SK-N-SH (cell line): ENCODE measurements at regions not wholly inside any gene's neighbourhood (a gene's known extent, or its start where the extent isn't known, plus 50 kb on each side); places are given as distances from the start of the nearest gene placed in this dataset.

Experiments
- CTCF ChIA-PET: fragments of 300-600, 350-600 bp; formaldehyde crosslinking; extraction: SDS; loops from one replicate; lab custom pipeline; 2021; lab: Yijun Ruan, JAX
- POLR2A ChIA-PET: fragments of 350-600 bp; sonication (Branson Sonifier 250); formaldehyde crosslinking; extraction: SDS; loops from one replicate; lab custom pipeline; 2020; ENCODE audit warnings: antibody characterized with exemption, inconsistent platforms; lab: Yijun Ruan, JAX
- DNase-seq: peaks from one replicate; pipeline ENCODE4 v3.0.0; 2012
- H2AFZ ChIP-seq: fragments of 200-600 bp; sonication (generic); 2 replicates; pipeline ENCODE4 v1.8.1; 2016; ENCODE audit warnings: antibody characterized with exemption, mild to moderate bottlenecking, low read depth
- H3F3A ChIP-seq: fragments of 200-600 bp; sonication (generic); replicated peaks from 2 replicates; pipeline ENCODE3; 2016; ENCODE audit warnings: antibody characterized with exemption, mild to moderate bottlenecking; ENCODE audit not compliant: insufficient read depth
- H3K27ac ChIP-seq, 2 experiments: fragments of 200-500 bp in 1 of 2; fragments of 200-600 bp in 1 of 2; sonication (Bioruptor generic) in 1 of 2; sonication (generic), shearing (Covaris generic) in 1 of 2; 2 replicates each; pipeline versions ENCODE4 v1.5.1 to v1.6.1; 2014 to 2016; ENCODE audit warnings: low read depth in 2 of 2, inconsistent platforms in 1 of 2, low read length in 1 of 2, mild to moderate bottlenecking in 1 of 2, mixed read lengths in 1 of 2
- H3K27me3 ChIP-seq: fragments of 200-600 bp; sonication (generic), shearing (Covaris generic); 2 replicates; pipeline ENCODE4 v1.6.1; 2016; ENCODE audit warnings: mixed run types; ENCODE audit not compliant: insufficient read depth
- H3K36me3 ChIP-seq, 2 experiments: fragments of 200-500 bp in 1 of 2; fragments of 200-600 bp in 1 of 2; sonication (Bioruptor generic) in 1 of 2; sonication (generic) in 1 of 2; replicated peaks in 1 of 2; 2 replicates each; pipeline versions ENCODE3 to v1.5.1; 2014 to 2016; ENCODE audit warnings: low read length in 1 of 2, mild to moderate bottlenecking in 1 of 2; ENCODE audit not compliant: insufficient read depth in 2 of 2, control insufficient read depth in 1 of 2
- H3K4me1 ChIP-seq, 2 experiments: fragments of 200-500 bp in 1 of 2; fragments of 200-600 bp in 1 of 2; sonication (Bioruptor generic) in 1 of 2; sonication (generic), shearing (Covaris generic) in 1 of 2; 2 replicates each; pipeline versions ENCODE4 v1.5.1 to v1.6.1; 2014 to 2016; ENCODE audit warnings: low read depth in 1 of 2, low read length in 1 of 2, mixed run types in 1 of 2; ENCODE audit not compliant: insufficient read depth in 2 of 2, control insufficient read depth in 1 of 2
- H3K4me2 ChIP-seq: fragments of 200-600 bp; sonication (generic), shearing (Covaris generic); 2 replicates; pipeline ENCODE4 v1.6.1; 2017; ENCODE audit warnings: mixed run types
- H3K4me3 ChIP-seq, 2 experiments: fragments of 200-500 bp in 1 of 2; fragments of 200-600 bp in 1 of 2; sonication (Bioruptor generic) in 1 of 2; sonication (generic), shearing (Covaris generic) in 1 of 2; 2 replicates each; pipeline versions ENCODE4 v1.5.1 to v1.8.1; 2014 to 2016; ENCODE audit warnings: low read depth in 2 of 2, inconsistent platforms in 1 of 2, low read length in 1 of 2, mild to moderate bottlenecking in 1 of 2, mixed read lengths in 1 of 2, moderate library complexity in 1 of 2
- H3K79me2 ChIP-seq: fragments of 200-600 bp; sonication (generic); 2 replicates; pipeline ENCODE4 v1.8.1; 2017; ENCODE audit warnings: mild to moderate bottlenecking; ENCODE audit not compliant: insufficient read depth
- H3K9ac ChIP-seq: fragments of 200-600 bp; sonication (generic); 2 replicates; pipeline ENCODE4 v1.6.1; 2017; ENCODE audit warnings: mixed run types
- H3K9me2 ChIP-seq: fragments of 200-600 bp; sonication (generic); 2 replicates; pipeline ENCODE4 v1.6.1; 2017; ENCODE audit warnings: mixed run types
- H3K9me3 ChIP-seq: fragments of 200-600 bp; sonication (generic); 2 replicates; pipeline ENCODE4 v1.6.1; 2017; ENCODE audit warnings: mixed run types, mild to moderate bottlenecking, moderate library complexity
- H4K20me1 ChIP-seq: fragments of 200-600 bp; sonication (generic); 2 replicates; pipeline ENCODE4 v1.6.1; 2017; ENCODE audit warnings: mild to moderate bottlenecking, mixed run types; ENCODE audit not compliant: insufficient read depth
- CHD2 ChIP-seq: fragments of 150-350 bp; IDR thresholded peaks from 2 replicates; pipeline ENCODE4 v1.6.1; 2018; ENCODE audit warnings: low read length; ENCODE audit not compliant: partially characterized antibody
- EZH2phosphoT487 ChIP-seq: fragments of 200-600 bp; sonication (generic); IDR thresholded peaks from 2 replicates; pipeline ENCODE4 v1.6.1; 2017; ENCODE audit warnings: low read depth, mixed run types, mild to moderate bottlenecking, antibody characterized with exemption, moderate library complexity, borderline replicate concordance
- FOXM1 ChIP-seq: IDR thresholded peaks from 2 replicates; pipeline ENCODE4 v1.4.0; 2012; ENCODE audit warnings: low read depth, mild to moderate bottlenecking
- GATA2 ChIP-seq: sonication (generic); formaldehyde crosslinking; IDR thresholded peaks from 2 replicates; pipeline ENCODE4 v1.5.0; 2020; ENCODE audit warnings: mild to moderate bottlenecking, missing genetic modification reagents
- MAX ChIP-seq: IDR thresholded peaks from 2 replicates; pipeline ENCODE4 v1.4.0; 2012; ENCODE audit warnings: low read depth
- PBX3 ChIP-seq: IDR thresholded peaks from 2 replicates; pipeline ENCODE4; 2012
- RCOR1 ChIP-seq: fragments of 150-350 bp; IDR thresholded peaks from 2 replicates; pipeline ENCODE4 v1.6.1; 2017; ENCODE audit warnings: antibody characterized with exemption, low read length
- REST ChIP-seq: IDR thresholded peaks from 2 replicates; pipeline ENCODE4 v1.6.1; 2012; ENCODE audit warnings: mild to moderate bottlenecking, low read depth, low read length, moderate library complexity
- RXRA ChIP-seq: IDR thresholded peaks from 2 replicates; pipeline ENCODE4 v1.4.0; 2012; ENCODE audit warnings: low read depth, mild to moderate bottlenecking, borderline replicate concordance
- TAF1 ChIP-seq: IDR thresholded peaks from 2 replicates; pipeline ENCODE4 v1.6.1; 2012; ENCODE audit warnings: low read depth, mild to moderate bottlenecking, low read length, moderate library complexity, borderline replicate concordance
- TCF12 ChIP-seq: IDR thresholded peaks from 2 replicates; pipeline ENCODE4 v1.4.0; 2012
- TEAD4 ChIP-seq: IDR thresholded peaks from 2 replicates; pipeline ENCODE4 v1.4.0; 2012; ENCODE audit warnings: mild to moderate bottlenecking, borderline replicate concordance; ENCODE audit not compliant: insufficient read depth
- USF2 ChIP-seq: fragments of 150-350 bp; IDR thresholded peaks from 2 replicates; pipeline ENCODE4 v1.6.1; 2017; ENCODE audit warnings: antibody characterized with exemption, low read length, low read depth, borderline replicate concordance
- YY1 ChIP-seq: IDR thresholded peaks from 2 replicates; pipeline ENCODE4 v1.4.0; 2012; ENCODE audit warnings: low read depth, mild to moderate bottlenecking
- WGBS: methylation state at CpG from one replicate; pipeline ENCODE4 v1.1.6; 2017; ENCODE audit warnings: low lambda C conversion rate; 5-methylcytosine and 5-hydroxymethylcytosine counted together

GRCh38 chr7:111660478-111660877, 98.2 kb upstream of the IMMP2L start:
- H3K9ac ChIP-seq: no peak overlapping the region
- DNase-seq: no peak
- H3F3A ChIP-seq: no peaks in the 10 kb centered on the region
- H3K4me1 ChIP-seq: no peaks in the 10 kb centered on the region
- no peaks in the 10 kb centered on the region for H3K9me3 ChIP-seq
- no peak overlapping the region for H3K4me2 ChIP-seq
- H4K20me1 ChIP-seq: no peaks in the 10 kb centered on the region
- CTCF ChIA-PET: no interaction called here
- H3K27ac ChIP-seq: no peak overlapping the region
- no peaks in the 10 kb centered on the region for H3K79me2 ChIP-seq
- POLR2A ChIA-PET: no interaction called here
- no peaks in the 10 kb centered on the region for H3K9me2 ChIP-seq
- TF ChIP-seq RCOR1 (no peak), YY1 (no peak), EZH2phosphoT487 (no peak), TEAD4 (no peak), TCF12 (no peak), USF2 (no peak), CHD2 (no peak), RXRA (no peak), GATA2 (no peak)
- no peaks in the 10 kb centered on the region for H3K27me3 ChIP-seq
- 38% methylated on average over 1 of the region's 1 CpG for WGBS
- no peaks in the 10 kb centered on the region for H3K36me3 ChIP-seq
- H2AFZ ChIP-seq: no peak overlapping the region
- H3K4me3 ChIP-seq: no peak overlapping the region

GRCh38 chr7:111658546-111658945, 96.3 kb upstream of the IMMP2L start:
- no peaks in the 10 kb centered on the region for H3K36me3 ChIP-seq
- H2AFZ ChIP-seq: no peak overlapping the region
- no peaks in the 10 kb centered on the region for H3K9me3 ChIP-seq
- ChIA-PET POLR2A (no interaction called here), CTCF (no interaction called here)
- no peaks in the 10 kb centered on the region for H3K27me3 ChIP-seq
- WGBS: 15% methylated on average over 1 of the region's 1 CpG
- no peaks in the 10 kb centered on the region for H4K20me1 ChIP-seq
- H3K4me3 ChIP-seq: no peak overlapping the region
- TF ChIP-seq MAX (no peak), REST (no peak), RXRA (no peak), USF2 (no peak), FOXM1 (no peak), PBX3 (no peak), TAF1 (no peak), TEAD4 (no peak)
- H3K4me1 ChIP-seq: peaks cover 0 to 2% of the 10 kb centered on the region in 2 experiments; a peak in 1 of 4 replicates
- no peak overlapping the region for H3K27ac ChIP-seq
- no peaks in the 10 kb centered on the region for H3K9me2 ChIP-seq
- no peaks in the 10 kb centered on the region for H3F3A ChIP-seq
- H3K4me2 ChIP-seq: no peak overlapping the region
- no peak overlapping the region for H3K9ac ChIP-seq
- no peak for DNase-seq
- no peaks in the 10 kb centered on the region for H3K79me2 ChIP-seq
